ENCODE measurements at regions not wholly inside any gene's neighbourhood (a gene's known extent, or its start where the extent isn't known, plus 50 kb on each side); places are given as distances from the start of the nearest gene placed in this dataset.

- DNase-seq (ENCODE audit: insufficient read length): no peak
- FAIRE-seq: no peak
- TF ChIP-seq TAF1 (IDR thresholded peaks at IDR 0.05; ENCODE audit: borderline replicate concordance, low read depth, low read length) (no peak), POLR2A (IDR thresholded peaks at IDR 0.05; ENCODE audit: low read depth, low read length) (no peak), POLR2AphosphoS5 (IDR thresholded peaks at IDR 0.05; ENCODE audit: low read depth, low read length) (no peak)
Observed at GRCh38 chr9:86529496-86530275, 175.5 kb upstream of the TUT7 start.

DNA sequence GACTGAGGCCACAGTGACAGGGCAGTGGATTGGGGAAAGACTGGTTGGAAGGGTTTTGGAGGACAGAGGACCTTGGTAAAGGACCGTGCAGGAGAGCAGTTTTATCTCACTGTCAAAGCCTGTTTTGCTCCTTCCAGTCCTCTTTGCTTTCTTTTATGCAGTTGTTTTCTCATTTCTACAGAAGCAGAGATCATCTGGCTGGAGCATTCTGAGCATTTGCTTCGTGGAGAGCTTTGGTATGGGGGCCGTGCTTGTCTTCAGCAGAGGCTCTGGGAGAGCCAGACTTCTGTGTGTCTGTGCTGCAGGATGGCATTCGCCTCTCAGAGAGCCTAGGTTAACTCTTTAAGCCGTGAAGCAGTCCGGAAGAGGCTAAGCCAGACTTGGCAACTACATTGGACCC lies 171.8 kb upstream of the TUT7 start:
- no peak for DNase-seq (ENCODE audit: insufficient read length)

GRCh38 chr9:86525182-86525581 lies 171.0 kb upstream of the TUT7 start:
- TF ChIP-seq POLR2AphosphoS5 (IDR thresholded peaks at IDR 0.05; ENCODE audit: low read depth, low read length) (no peak), POLR2A (IDR thresholded peaks at IDR 0.05; ENCODE audit: low read depth, low read length) (no peak), TAF1 (IDR thresholded peaks at IDR 0.05; ENCODE audit: borderline replicate concordance, low read depth, low read length) (no peak)
- FAIRE-seq (no peak), DNase-seq (ENCODE audit: insufficient read length) (no peak)

More for the DNA sequence above, 171.8 kb upstream of the TUT7 start:
- TF ChIP-seq TAF1 (IDR thresholded peaks at IDR 0.05; ENCODE audit: borderline replicate concordance, low read depth, low read length) (no peak), POLR2A (IDR thresholded peaks at IDR 0.05; ENCODE audit: low read depth, low read length) (no peak), POLR2AphosphoS5 (IDR thresholded peaks at IDR 0.05; ENCODE audit: low read depth, low read length) (no peak)
- FAIRE-seq: no peak

DNA sequence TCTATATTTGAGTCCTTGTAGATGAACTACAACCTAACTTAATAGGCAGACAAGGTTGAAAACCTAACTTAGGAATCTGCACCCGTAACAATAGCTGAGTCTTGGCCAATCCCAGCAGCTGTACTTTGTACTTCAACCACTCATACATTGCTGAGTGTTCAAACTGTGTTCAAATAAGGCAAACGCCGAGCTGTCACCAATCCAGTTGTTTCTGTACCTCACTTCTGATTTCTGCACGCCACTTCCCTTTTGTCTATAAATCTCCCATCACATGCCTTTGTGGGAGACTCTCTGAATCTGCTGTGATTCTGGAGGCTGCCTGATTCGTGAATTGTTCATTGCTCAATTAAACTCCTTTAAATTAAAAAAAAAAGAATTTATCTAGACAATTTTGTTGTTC lies 167.8 kb upstream of the TUT7 start:
- no peak for TF ChIP-seq TAF1 (IDR thresholded peaks at IDR 0.05; ENCODE audit: borderline replicate concordance, low read depth, low read length)
- no peak for TF ChIP-seq POLR2A (IDR thresholded peaks at IDR 0.05; ENCODE audit: low read depth, low read length)
- no peak for TF ChIP-seq POLR2AphosphoS5 (IDR thresholded peaks at IDR 0.05; ENCODE audit: low read depth, low read length)
- no peak for DNase-seq (ENCODE audit: insufficient read length)
- FAIRE-seq: no peak

- DNase-seq (ENCODE audit: insufficient read length): no peak
- TF ChIP-seq POLR2AphosphoS5 (IDR thresholded peaks at IDR 0.05; ENCODE audit: low read depth, low read length): no peak
- no peak for TF ChIP-seq TAF1 (IDR thresholded peaks at IDR 0.05; ENCODE audit: borderline replicate concordance, low read depth, low read length)
- TF ChIP-seq POLR2A (IDR thresholded peaks at IDR 0.05; ENCODE audit: low read depth, low read length): no peak
- FAIRE-seq: no peak
Observed at GRCh38 chr9:86521322-86521721, 167.1 kb upstream of the TUT7 start.

GRCh38 chr9:86519066-86519615 lies 164.9 kb upstream of the TUT7 start:
- FAIRE-seq (no peak), DNase-seq (ENCODE audit: insufficient read length) (no peak)
- TF ChIP-seq POLR2A (IDR thresholded peaks at IDR 0.05; ENCODE audit: low read depth, low read length): no peak
- no peak for TF ChIP-seq TAF1 (IDR thresholded peaks at IDR 0.05; ENCODE audit: borderline replicate concordance, low read depth, low read length)

GRCh38 chr9:86517475-86517874 lies 163.3 kb upstream of the TUT7 start:
- TF ChIP-seq TAF1 (IDR thresholded peaks at IDR 0.05; ENCODE audit: borderline replicate concordance, low read depth, low read length) (no peak), POLR2AphosphoS5 (IDR thresholded peaks at IDR 0.05; ENCODE audit: low read depth, low read length) (no peak), POLR2A (IDR thresholded peaks at IDR 0.05; ENCODE audit: low read depth, low read length) (no peak)

GRCh38 chr9:86516564-86516963 lies 162.4 kb upstream of the TUT7 start:
- no peak for FAIRE-seq
- DNase-seq (ENCODE audit: insufficient read length): no peak

More at GRCh38 chr9:86517475-86517874, 163.3 kb upstream of the TUT7 start:
- FAIRE-seq (no peak), DNase-seq (ENCODE audit: insufficient read length) (no peak)

DNA sequence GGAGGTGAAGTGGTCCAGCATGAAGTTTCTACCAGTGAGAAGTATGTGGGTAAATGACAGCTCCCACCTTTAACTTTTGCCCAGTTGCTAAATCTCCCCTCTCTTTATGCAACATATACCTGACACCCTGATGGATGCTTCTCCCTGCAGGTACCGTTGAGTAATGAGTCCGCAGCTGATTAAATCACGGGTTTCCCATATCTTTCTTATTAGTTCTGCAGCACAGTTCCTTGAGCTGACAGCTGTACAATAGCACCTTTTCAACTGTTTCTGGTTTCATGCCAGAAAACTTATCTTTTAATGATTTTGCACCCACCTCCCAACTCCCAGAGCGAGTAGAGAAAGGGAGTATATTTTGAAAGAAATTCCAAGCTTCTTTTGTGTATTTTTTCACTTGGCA lies 161.0 kb upstream of the TUT7 start:
- DNase-seq (ENCODE audit: insufficient read length) (no peak), FAIRE-seq (no peak)
- TF ChIP-seq TAF1 (IDR thresholded peaks at IDR 0.05; ENCODE audit: borderline replicate concordance, low read depth, low read length) (no peak), POLR2A (IDR thresholded peaks at IDR 0.05; ENCODE audit: low read depth, low read length) (no peak), POLR2AphosphoS5 (IDR thresholded peaks at IDR 0.05; ENCODE audit: low read depth, low read length) (no peak)

More at GRCh38 chr9:86516564-86516963, 162.4 kb upstream of the TUT7 start:
- no peak for TF ChIP-seq POLR2A (IDR thresholded peaks at IDR 0.05; ENCODE audit: low read depth, low read length)
- TF ChIP-seq POLR2AphosphoS5 (IDR thresholded peaks at IDR 0.05; ENCODE audit: low read depth, low read length): no peak
- no peak for TF ChIP-seq TAF1 (IDR thresholded peaks at IDR 0.05; ENCODE audit: borderline replicate concordance, low read depth, low read length)

DNA sequence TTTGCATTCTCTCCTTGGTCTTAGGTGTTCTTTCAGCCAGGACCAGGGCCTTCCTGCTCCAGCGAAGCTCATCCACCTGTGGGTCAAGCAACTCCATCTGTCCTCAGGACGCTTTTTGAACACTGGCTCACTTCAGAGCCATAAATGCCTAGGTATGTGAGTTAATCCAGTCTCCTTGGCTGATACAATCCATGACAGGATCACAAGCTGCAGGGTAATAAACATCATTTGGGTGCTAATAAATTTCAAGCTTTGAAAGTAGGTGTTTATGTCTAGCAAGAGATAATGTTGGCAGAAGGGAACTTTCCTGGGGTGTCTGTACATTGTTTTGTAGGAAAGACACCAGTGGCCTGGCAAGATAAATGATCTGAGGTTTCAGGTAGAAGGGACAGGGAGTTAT lies 159.2 kb upstream of the TUT7 start:
- no peak for FAIRE-seq

DNA sequence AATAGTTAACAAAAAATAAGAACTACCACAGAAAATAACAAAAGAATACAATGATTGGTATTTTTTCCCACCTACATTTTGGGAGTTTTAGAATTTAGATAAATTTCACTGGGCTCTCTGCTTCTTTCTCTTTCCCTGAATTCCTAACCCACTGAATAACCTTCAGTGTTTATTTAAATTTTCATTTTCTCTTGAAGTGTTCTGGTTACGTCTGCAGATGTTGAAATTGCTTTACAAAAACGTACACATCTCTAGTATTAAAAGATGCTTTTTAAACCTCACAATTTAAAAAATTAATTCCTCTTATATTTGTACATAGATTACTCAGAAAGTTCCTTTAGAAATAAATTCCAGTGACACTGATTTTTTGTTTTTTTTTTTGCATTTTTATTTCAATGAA lies 158.7 kb upstream of the TUT7 start:
- DNase-seq (ENCODE audit: insufficient read length): no peak
- TF ChIP-seq TAF1 (IDR thresholded peaks at IDR 0.05; ENCODE audit: borderline replicate concordance, low read depth, low read length) (no peak), POLR2A (IDR thresholded peaks at IDR 0.05; ENCODE audit: low read depth, low read length) (no peak), POLR2AphosphoS5 (IDR thresholded peaks at IDR 0.05; ENCODE audit: low read depth, low read length) (no peak)
- FAIRE-seq: no peak

More for the DNA sequence above, 159.2 kb upstream of the TUT7 start:
- DNase-seq (ENCODE audit: insufficient read length): no peak
- no peak for TF ChIP-seq POLR2AphosphoS5 (IDR thresholded peaks at IDR 0.05; ENCODE audit: low read depth, low read length)
- TF ChIP-seq TAF1 (IDR thresholded peaks at IDR 0.05; ENCODE audit: borderline replicate concordance, low read depth, low read length): no peak
- no peak for TF ChIP-seq POLR2A (IDR thresholded peaks at IDR 0.05; ENCODE audit: low read depth, low read length)

Data from GM12892 (cell line).